HPDE6-E6E7 (cell line): ENCODE measurements at regions not wholly inside any gene's neighbourhood (a gene's known extent, or its start where the extent isn't known, plus 50 kb on each side); places are given as distances from the start of the nearest gene placed in this dataset.

Experiments used
- DNase-seq: peaks from one replicate; pipeline ENCODE4 v3.0.0; 2011; ENCODE audit warnings: missing footprints; ENCODE audit errors: extremely low spot score

DNA sequence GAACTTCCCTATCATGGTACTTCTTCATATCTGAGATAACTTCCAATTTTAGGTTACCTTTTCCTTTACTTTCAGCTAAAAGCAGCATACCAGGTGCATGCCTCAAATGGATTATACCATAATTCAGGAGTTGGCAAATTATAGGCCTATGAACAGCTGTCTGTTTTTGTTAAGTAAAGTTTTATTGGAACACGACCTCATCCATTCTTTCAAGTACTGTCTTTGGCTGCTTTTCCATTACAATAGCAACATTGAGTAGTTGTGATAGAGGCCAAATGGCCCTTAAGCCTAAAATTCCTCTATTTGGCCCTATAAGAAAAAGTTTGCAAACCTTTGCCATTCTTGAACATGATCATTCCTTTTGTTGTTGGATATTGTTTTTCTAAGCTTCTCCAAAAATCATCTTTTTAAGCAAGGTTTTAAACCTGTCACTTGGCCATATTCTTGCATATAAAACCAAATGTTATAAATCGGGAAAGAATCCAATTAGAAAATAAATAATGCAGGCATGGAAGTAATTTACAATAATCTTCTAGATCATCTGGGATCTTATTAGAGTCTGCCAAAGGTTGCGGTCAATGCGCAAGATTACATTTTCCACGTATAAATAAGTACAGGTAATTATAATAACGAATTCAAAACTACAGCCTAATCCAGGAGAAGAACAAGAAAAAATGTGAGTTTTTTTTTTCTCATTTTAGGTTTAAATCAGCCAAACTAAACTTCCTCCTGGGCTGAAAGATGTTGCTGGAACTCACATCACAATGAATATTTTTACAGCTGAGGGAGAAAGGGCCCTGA, 226.5 kb upstream of the ANKRD55 start:
- DNase-seq = no peak

DNA sequence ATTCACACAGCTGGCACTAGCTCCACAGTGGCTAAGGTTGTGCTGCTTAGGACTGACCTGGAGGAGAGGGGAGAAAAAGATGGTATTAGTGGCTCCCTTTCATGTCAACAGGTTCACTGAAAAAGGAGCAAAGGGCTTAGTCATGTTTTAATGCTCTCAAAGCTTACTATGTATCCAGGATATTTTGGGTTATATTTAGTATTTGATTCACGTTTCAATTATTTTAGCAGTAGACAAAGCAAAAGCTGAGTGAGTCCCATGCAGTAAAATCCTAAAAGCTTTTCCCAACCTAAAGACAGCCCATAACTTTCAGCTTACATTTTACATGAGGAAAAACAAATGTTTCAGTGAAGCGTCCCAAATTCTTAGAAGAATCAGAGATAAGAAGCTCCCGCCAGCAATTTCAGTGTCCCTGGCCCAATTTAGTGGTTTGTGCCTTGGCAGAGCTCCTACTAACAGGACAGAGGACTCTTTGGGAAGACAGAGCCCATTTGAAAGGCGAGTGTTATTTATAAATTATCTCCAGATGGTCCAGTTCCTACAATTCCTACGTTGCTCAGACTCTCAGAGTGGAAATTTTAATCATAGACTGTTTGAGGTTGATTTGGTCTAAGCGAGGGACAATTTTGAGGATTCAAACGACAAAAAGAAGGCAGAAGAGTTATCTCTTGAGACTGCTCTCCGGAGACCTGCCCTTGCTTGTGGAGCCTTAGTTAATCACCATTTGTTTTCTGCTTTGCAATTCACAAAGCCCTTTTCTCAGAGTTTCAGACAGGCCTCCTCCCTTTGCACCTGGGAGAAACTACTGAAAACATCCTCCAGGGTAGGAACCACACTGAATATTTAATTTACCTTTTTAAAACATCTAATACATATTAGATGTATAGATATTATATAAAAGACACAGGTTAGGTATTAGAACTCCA, 225.0 kb upstream of the ANKRD55 start:
- no peak for DNase-seq

GRCh38 chr5:56456002-56456401, 222.9 kb upstream of the ANKRD55 start:
- no peak for DNase-seq

DNA sequence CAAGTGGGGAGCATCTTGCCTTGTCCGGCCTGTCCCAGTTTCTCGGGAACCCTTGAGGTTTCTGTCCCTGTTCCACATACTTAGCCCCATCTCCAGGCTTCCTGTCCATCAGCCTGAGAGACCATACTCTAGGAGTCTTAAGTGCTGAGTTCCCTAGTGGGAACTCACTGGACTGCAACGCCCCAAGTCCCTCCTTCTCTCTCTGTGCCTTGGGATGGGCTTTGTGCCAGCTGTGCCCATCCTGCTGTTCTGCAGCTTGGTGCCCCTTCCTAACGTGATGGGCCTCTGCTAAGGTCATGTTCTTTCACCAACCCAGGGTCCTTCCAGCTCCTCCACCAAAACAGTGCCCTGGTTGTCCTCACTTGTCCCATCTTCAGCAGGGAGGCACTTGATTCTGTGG, 222.3 kb upstream of the ANKRD55 start:
- no peak for DNase-seq

- no peak for DNase-seq
Observed at GRCh38 chr5:56454219-56454862, 221.2 kb upstream of the ANKRD55 start.

- no peak for DNase-seq
Observed at GRCh38 chr5:56451742-56452141, 218.6 kb upstream of the ANKRD55 start.

- no peak for DNase-seq
Observed at GRCh38 chr5:56450766-56451165, 217.6 kb upstream of the ANKRD55 start.

DNA sequence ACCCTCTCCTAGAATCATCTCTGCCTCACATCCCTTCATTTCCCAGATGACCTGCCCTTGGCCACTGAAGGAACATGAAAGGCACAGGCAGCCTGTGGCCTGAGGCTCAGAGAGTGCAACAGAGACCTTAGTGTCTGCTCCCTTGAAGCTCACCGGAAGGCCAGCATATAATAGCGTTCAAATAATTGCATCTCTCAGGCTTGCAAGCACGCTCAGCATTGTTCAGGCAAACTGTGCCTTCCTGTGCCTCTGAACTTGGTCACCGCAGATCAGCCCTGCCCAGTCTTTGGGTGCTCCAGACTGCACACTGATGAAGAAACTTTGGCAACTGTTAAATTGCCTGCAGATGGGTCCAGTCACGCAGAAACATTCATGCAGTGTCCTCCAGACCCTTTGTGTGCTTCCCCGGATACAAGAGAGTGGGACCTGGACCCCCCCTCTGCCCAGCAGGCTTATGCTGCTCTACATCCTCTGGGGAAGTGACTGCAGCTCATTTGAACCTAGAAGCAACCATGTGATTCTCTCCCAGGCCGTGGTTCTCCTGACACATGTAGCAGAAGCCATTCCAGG, 216.0 kb upstream of the ANKRD55 start:
- no peak for DNase-seq

DNA sequence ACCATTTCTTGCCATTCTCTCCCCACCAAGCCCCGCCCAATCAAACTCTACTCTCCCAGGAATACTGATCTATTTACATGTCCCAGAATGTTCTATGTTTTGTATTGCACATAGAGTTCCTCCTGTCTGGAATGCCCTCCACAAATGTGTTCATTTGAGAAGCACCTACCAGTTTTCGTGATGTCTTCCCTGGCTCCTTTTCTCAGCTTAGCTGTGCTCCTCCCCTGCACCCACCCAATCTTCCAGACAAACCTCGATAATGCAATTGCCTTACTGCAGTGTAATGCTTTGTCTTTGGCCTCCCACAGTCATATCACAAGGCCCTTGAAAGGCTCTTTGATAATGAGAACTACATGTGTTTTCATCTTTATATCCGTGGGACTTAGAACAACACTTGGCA, 214.5 kb upstream of the ANKRD55 start:
- no peak for DNase-seq

DNA sequence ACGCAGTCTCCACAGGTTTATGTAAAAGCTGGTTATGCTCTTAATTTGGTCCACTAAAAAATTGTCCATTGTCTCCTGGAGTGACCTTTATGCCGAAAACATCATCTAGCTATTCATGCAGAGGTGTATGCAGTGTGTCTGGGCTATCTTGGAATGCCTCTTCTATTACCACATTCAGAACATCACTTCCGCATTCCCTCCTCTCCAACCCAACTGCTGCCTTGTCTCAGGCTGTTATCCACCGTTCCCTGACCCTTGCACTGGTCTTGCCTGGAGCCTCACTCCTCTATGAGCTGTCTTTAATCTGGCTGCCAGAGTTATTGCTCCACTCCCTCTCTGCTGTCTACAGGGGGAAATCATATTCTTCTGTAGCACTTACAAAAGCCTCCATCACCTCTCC, 214.1 kb upstream of the ANKRD55 start:
- no peak for DNase-seq

DNA sequence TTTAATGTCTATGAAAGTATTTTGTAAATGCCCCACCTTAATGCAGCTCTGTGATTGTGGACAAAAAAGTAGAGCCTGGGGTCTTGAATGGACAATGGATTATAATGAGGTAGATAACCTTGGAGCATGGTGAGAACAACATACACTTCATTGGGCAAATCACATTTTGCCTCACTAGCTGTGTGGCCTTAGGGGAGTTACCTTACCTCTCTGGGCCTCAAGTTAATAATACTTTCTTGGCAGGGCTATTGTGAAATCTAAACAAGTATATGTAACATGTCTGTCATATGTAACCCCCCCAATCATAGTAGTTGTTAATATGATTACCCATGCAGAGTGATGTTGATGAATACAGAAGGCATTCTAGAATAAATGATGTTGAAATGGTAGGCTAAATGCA, 213.6 kb upstream of the ANKRD55 start:
- no peak for DNase-seq

DNA sequence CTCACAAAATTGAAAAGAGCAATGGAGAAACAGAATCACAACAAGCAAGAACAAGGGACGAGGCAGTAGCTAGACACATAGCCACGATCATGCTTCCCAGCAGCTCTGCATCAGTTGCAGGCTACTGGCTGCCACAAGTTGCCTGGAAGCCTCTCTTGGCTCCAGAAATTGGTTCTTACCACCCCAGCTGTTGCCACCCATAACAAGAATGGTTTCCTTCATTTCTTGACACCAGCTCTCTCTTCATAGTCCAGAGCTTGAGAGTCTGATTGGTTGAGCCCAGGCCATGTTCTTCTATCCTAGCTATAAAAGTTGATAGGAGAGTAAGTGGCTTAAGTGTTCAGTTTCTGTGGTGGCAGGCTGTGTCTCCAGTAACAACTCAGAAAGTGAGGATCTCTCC, 210.7 kb upstream of the ANKRD55 start:
- no peak for DNase-seq

DNA sequence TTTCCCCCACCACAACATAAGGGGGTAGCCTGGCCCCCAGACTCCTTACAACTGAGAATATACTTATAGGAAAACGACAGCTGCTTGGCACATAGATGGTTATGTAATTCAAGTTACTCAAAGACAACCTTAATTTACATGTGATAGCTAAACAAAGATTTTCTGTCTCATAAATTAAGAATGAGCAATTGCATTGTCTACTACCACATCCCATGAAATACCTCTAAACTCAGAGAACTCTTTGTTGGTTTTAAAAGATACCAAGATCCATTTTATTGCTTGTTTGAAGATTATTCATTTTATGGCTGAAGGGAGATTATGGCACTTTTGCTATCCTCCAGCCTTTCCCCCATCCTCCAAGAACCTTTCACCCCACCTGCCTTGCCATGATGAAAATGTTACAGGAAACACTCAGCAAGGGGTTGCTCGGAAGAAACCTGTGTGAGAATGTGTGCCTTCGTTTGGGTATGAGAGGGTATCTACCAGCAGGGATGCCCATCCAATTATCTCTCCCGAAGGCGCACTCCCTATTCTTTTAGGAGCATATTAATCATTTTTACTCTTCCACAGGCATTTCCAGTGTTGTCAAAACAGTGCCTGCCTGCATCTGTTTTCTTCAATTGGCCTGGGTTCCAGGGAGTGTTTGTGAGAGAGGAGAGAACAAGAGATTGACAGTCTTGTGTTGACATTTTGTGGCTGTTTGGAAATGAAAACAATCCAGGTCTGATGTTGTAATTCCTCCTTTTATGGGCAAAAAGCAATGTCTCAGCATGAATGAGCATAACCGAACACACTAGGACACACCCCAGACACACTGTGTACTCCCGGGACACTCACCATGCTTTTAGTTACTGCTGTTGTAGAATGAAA, 208.0 kb upstream of the ANKRD55 start:
- DNase-seq = peak; percentile 53

DNA sequence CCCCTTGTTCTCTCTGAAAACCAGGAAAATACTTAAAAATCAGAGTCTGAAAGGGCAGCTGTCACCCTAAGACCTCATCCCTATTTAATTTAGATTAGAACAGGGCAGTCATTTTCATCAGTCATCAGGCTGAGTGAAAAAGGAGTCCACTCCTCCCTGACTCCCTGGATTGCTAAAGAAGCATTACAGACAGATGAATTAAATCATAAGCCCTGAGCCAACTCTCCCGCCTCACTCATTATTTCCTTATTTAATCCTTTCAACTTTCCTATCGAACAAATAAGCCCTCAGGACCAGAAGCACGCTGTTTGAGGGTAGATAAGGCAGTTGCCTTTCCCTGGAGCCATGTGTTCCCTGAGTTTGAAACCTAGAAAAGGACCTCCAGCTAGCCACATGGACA, 201.9 kb upstream of the ANKRD55 start:
- no peak for DNase-seq

DNA sequence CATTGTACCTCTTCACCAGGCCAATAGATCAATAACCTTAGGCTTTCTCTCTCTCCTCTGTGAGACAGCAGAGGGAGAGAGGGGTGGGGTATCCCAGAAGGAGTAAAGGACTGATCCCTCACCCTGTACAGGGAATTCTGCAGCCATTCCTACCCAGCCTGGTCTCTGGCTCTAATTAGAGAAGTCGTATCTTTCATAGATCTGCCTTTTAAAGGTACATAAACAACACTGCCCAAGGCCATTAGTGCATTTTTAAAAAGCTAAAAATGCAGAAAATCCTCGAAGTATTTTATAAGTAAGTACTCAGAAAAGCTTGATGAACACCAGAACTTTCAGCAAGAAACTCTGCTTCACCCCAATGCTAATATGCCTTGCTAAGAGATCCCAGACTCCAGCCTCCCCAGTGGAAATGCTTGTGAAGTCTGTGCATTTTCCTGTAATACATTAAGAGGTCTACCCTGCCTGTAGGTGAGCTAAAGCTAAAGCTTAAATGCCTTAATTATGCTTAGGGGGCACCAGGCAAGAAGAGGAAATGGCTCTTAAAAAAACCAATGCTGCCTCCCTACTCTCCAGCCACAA, 200.0 kb upstream of the ANKRD55 start:
- DNase-seq = no peak

GRCh38 chr5:56432321-56432720, 199.2 kb upstream of the ANKRD55 start:
- DNase-seq = no peak

DNA sequence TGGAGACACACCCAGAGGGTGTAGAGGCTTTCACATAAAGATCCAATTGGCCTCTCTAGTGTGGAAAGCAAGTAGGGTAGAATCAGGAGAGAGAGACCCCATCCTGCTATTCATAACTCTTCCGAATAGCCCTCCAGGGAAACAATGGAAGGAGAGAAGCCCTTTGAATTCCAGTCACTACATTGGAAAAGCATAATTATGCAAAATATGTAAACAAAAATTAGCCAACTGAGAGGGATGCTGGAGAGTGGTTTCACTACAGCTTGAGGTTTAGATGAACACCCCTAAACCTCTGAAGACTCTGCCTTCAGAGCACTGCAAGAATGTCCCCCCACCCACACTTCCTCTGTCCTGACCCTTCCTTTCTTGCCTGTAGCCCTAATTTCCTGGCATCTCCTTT, 197.3 kb upstream of the ANKRD55 start:
- DNase-seq = no peak

GRCh38 chr5:56429110-56429561, 196.0 kb upstream of the ANKRD55 start:
- no peak for DNase-seq

GRCh38 chr5:56426693-56427092, 193.6 kb upstream of the ANKRD55 start:
- no peak for DNase-seq

GRCh38 chr5:56422076-56422762, 189.1 kb upstream of the ANKRD55 start:
- peak; percentile 46 for DNase-seq
